GM18505 (cell line): ENCODE measurements at regions not wholly inside any gene's neighbourhood (a gene's known extent, or its start where the extent isn't known, plus 50 kb on each side); places are given as distances from the start of the nearest gene placed in this dataset.

ENCODE experiments used
- ATAC-seq: cut with Tn5 transposase; IDR thresholded peaks from one replicate; pipeline ENCODE4 v1.9.1; 2021; ENCODE audit not compliant: unreplicated experiment
- POLR2A ChIP-seq: IDR thresholded peaks from 4 replicates; pipeline ENCODE4 v1.6.1; 2011; ENCODE audit warnings: borderline replicate concordance; ENCODE audit not compliant: insufficient read depth, insufficient read length; ENCODE audit errors: extremely low read depth

- no peak for ATAC-seq
- no peak for TF ChIP-seq POLR2A
Measured at GRCh38 chr1:58353168-58353567, 193.4 kb downstream of the OMA1 start.

GRCh38 chr1:58352476-58353092 is 193.9 kb downstream of the OMA1 start:
- no peak for TF ChIP-seq POLR2A
- ATAC-seq: no peak

GRCh38 chr1:58346036-58346355 is 200.5 kb downstream of the OMA1 start:
- TF ChIP-seq POLR2A: no peak
- ATAC-seq: no peak

- no peak for ATAC-seq
- no peak for TF ChIP-seq POLR2A
Measured at GRCh38 chr1:58345215-58346035, 201.1 kb downstream of the OMA1 start.

GRCh38 chr1:58340185-58340584 is 206.3 kb downstream of the OMA1 start:
- no peak for TF ChIP-seq POLR2A

GRCh38 chr1:58338081-58338480 is 208.4 kb downstream of the OMA1 start:
- ATAC-seq: no peak
- no peak for TF ChIP-seq POLR2A

More at GRCh38 chr1:58340185-58340584, 206.3 kb downstream of the OMA1 start:
- no peak for ATAC-seq

- no peak for TF ChIP-seq POLR2A
- no peak for ATAC-seq
Measured at GRCh38 chr1:58333511-58333910, 213.0 kb downstream of the OMA1 start.

GRCh38 chr1:58331156-58331555 is 215.4 kb downstream of the OMA1 start:
- no peak for ATAC-seq
- no peak for TF ChIP-seq POLR2A

GRCh38 chr1:58325866-58326265 is 220.7 kb downstream of the OMA1 start:
- ATAC-seq: no peak
- TF ChIP-seq POLR2A: no peak

GRCh38 chr1:58324558-58324957 is 222.0 kb downstream of the OMA1 start:
- no peak for ATAC-seq
- TF ChIP-seq POLR2A: no peak

- TF ChIP-seq POLR2A: no peak
- no peak for ATAC-seq
Measured at GRCh38 chr1:58318157-58319005, 228.1 kb downstream of the OMA1 start.

- ATAC-seq: no peak
- no peak for TF ChIP-seq POLR2A
Measured at GRCh38 chr1:58317694-58318093, 228.8 kb downstream of the OMA1 start.

GRCh38 chr1:58317086-58317485 is 229.4 kb downstream of the OMA1 start:
- ATAC-seq: no peak
- TF ChIP-seq POLR2A: no peak

GRCh38 chr1:58316141-58316540 is 230.4 kb downstream of the OMA1 start:
- no peak for ATAC-seq
- TF ChIP-seq POLR2A: no peak

GRCh38 chr1:58312971-58313563 is 233.5 kb downstream of the OMA1 start:
- no peak for TF ChIP-seq POLR2A
- no peak for ATAC-seq
